Central memory CD8-positive, alpha-beta T cell (primary cell): ENCODE measurements at regions not wholly inside any gene's neighbourhood (a gene's known extent, or its start where the extent isn't known, plus 50 kb on each side); places are given as distances from the start of the nearest gene placed in this dataset.
A peak's percentile ranks its signal among the peaks of the same experiment; 100 is the strongest.

Experiments used
- ATAC-seq: fragments of 150-1000 bp; cut with Tn5 transposase; replicated peaks from 2 replicates; pipeline ENCODE4 v1.10.0; 2022; ENCODE audit warnings: mild to moderate bottlenecking, moderate FRiP score, moderate number of reproducible peaks; ENCODE audit not compliant: poor library complexity, severe bottlenecking; ENCODE audit errors: extremely low read depth
- DNase-seq, 2 donors: peaks; one replicate each; pipeline ENCODE4 v3.0.0; 2021; ENCODE audit warnings: low spot score in 2 of 2
- H3K27ac Mint-ChIP-seq: one replicate; pipeline ENCODE4 v1.8.0; 2022; ENCODE audit warnings: low read depth, mild to moderate bottlenecking, moderate library complexity, mixed read lengths
- H3K27me3 Mint-ChIP-seq: one replicate; pipeline ENCODE4 v1.8.0; 2022; ENCODE audit warnings: mixed read lengths
- H3K36me3 Mint-ChIP-seq: one replicate; pipeline ENCODE4 v1.8.0; 2022; ENCODE audit warnings: mild to moderate bottlenecking, moderate library complexity, mixed read lengths; ENCODE audit not compliant: insufficient read depth
- H3K4me1 Mint-ChIP-seq: one replicate; pipeline ENCODE4 v1.8.0; 2022; ENCODE audit warnings: mixed read lengths
- H3K4me3 Mint-ChIP-seq: one replicate; pipeline ENCODE4 v1.8.0; 2022; ENCODE audit warnings: mild to moderate bottlenecking, moderate library complexity, mixed read lengths
- H3K9me3 Mint-ChIP-seq: one replicate; pipeline ENCODE4 v1.8.0; 2022; ENCODE audit warnings: mixed read lengths

GRCh38 chr2:71813807-71814470 is 333.7 kb downstream of the CYP26B1 start:
- H3K27me3 Mint-ChIP-seq = peaks cover 9% of the 10 kb centered on the region
- H3K36me3 Mint-ChIP-seq = peaks cover 3% of the 10 kb centered on the region
- no peak overlapping the region for H3K4me3 Mint-ChIP-seq
- peak in 1 of 2 donors; percentile 2 for DNase-seq
- ATAC-seq = no peak
- H3K27ac Mint-ChIP-seq = no peak overlapping the region
- H3K9me3 Mint-ChIP-seq = no peaks in the 10 kb centered on the region
- no peaks in the 10 kb centered on the region for H3K4me1 Mint-ChIP-seq

DNA sequence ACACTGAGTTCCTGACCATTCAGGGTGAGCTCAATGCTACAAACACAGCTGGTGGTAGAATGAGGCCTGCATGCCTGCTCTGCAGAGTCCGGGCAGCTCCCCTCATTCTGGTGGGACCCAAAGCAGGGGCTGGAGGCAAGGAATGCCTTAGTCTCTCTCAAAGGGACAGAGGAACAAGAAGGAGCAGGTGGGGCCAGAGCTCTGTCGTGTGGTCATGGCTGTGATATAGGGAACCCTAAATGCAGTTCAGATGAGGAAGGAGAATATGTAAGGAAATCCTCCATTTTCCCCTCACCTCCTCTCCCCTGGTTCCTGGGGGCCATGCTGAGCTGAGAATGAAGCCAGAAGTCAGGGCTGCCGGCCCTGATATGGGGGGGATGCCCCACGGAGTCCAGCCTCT is 334.3 kb downstream of the CYP26B1 start:
- ATAC-seq (no peak), DNase-seq (peak in 1 of 2 donors; percentile 5)
- Mint-ChIP-seq H3K36me3 (peaks cover 3% of the 10 kb centered on the region), H3K4me1 (no peaks in the 10 kb centered on the region), H3K9me3 (no peaks in the 10 kb centered on the region), H3K27me3 (peaks cover 9% of the 10 kb centered on the region), H3K4me3 (no peak overlapping the region), H3K27ac (no peak overlapping the region)

- DNase-seq = peak in 1 of 2 donors; percentile 3
- no peaks in the 10 kb centered on the region for H3K9me3 Mint-ChIP-seq
- H3K4me1 Mint-ChIP-seq = no peaks in the 10 kb centered on the region
- H3K4me3 Mint-ChIP-seq = no peak overlapping the region
- peaks cover 9% of the 10 kb centered on the region for H3K27me3 Mint-ChIP-seq
- peaks cover 3% of the 10 kb centered on the region for H3K36me3 Mint-ChIP-seq
- no peak overlapping the region for H3K27ac Mint-ChIP-seq
- no peak for ATAC-seq
These were observed 334.9 kb downstream of the CYP26B1 start for GRCh38 chr2:71812736-71813135.

- Mint-ChIP-seq H3K27ac (no peak overlapping the region), H3K4me1 (no peaks in the 10 kb centered on the region), H3K4me3 (no peak overlapping the region), H3K27me3 (peaks cover 9% of the 10 kb centered on the region), H3K9me3 (no peaks in the 10 kb centered on the region), H3K36me3 (no peaks in the 10 kb centered on the region)
- no peak for ATAC-seq
- DNase-seq = no peak
These were observed 335.9 kb downstream of the CYP26B1 start for GRCh38 chr2:71811726-71812125.

DNA sequence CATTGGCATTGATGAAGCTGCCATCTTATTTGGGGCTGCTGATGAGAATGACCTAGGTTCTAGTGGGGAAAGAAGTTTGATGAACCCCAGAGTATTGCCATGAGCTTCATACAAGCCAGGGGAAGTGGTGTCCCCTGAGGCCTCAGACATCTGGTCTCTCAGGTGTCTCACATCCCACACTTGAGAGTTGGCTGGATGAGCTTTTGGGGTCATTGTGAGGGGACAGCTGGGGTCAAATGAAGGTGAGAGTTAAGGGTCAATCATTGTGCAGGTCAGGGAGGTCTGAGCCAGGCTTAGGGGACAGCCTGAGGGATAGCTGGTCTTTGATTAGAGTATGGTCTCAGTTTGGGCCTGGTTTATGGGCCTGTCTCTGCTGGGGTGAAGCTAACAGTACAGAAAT is 336.5 kb downstream of the CYP26B1 start:
- Mint-ChIP-seq H3K27ac (no peak overlapping the region), H3K9me3 (no peaks in the 10 kb centered on the region), H3K27me3 (peaks cover 9% of the 10 kb centered on the region), H3K4me3 (no peak overlapping the region), H3K4me1 (no peaks in the 10 kb centered on the region), H3K36me3 (no peaks in the 10 kb centered on the region)
- ATAC-seq (no peak), DNase-seq (no peak)

- H3K27me3 Mint-ChIP-seq = no peaks in the 10 kb centered on the region
- H3K4me3 Mint-ChIP-seq = no peak overlapping the region
- ATAC-seq (no peak), DNase-seq (no peak)
- H3K36me3 Mint-ChIP-seq = no peaks in the 10 kb centered on the region
- no peaks in the 10 kb centered on the region for H3K9me3 Mint-ChIP-seq
- no peak overlapping the region for H3K27ac Mint-ChIP-seq
- no peaks in the 10 kb centered on the region for H3K4me1 Mint-ChIP-seq
These were observed 339.8 kb downstream of the CYP26B1 start for GRCh38 chr2:71807581-71808451.

- no peak for ATAC-seq
- Mint-ChIP-seq H3K4me1 (no peaks in the 10 kb centered on the region), H3K27me3 (no peaks in the 10 kb centered on the region), H3K4me3 (no peak overlapping the region), H3K27ac (no peak overlapping the region), H3K9me3 (no peaks in the 10 kb centered on the region), H3K36me3 (no peaks in the 10 kb centered on the region)
- DNase-seq = no peak
These were observed 341.2 kb downstream of the CYP26B1 start for GRCh38 chr2:71806432-71806831.

DNA sequence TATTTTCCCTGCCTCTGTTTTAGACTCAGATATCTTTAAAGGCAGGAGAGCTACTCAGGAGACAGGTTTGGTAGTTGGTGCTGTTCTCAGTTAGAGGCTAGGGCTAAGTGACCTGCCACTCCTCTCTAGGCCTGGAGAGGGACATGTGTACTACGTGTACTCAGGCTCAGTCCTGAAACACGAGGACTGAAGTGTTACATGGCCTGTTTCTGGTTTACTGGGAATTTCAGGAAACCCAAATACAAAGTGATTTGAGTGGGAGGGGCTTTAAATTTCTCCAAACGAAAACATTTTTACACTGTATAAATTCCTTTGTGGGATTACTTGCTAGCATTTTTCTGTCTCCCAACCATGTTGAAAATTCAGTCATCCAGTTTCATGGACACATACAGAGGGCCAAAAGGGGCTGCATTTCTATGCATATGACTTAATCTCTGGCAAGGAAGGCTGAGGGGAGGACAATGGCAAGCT is 343.3 kb downstream of the CYP26B1 start:
- Mint-ChIP-seq H3K27me3 (peaks cover 20% of the 10 kb centered on the region), H3K4me1 (no peaks in the 10 kb centered on the region), H3K4me3 (no peak overlapping the region), H3K36me3 (no peaks in the 10 kb centered on the region), H3K9me3 (no peaks in the 10 kb centered on the region), H3K27ac (no peak overlapping the region)
- ATAC-seq (no peak), DNase-seq (no peak)

DNA sequence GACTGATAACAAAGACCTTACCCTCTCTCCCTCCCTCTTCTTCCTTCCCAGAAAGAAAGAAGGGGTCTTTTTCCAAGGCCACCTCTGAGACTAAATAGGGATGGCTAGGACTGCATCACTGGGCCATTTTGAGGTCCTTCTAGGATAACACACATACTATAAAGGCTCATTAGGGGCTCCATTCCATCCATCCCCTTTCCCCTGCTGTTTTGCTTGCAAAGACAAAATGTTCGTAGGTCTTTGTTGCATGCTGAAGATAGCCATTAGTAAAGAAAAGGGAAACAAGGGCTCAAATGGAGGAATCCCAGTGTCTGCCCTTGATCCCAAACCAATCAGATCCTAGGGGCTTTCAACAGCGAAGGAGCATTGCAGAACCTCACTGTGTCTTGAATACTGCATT is 344.3 kb downstream of the CYP26B1 start:
- H3K4me3 Mint-ChIP-seq = no peak overlapping the region
- H3K27ac Mint-ChIP-seq = no peak overlapping the region
- no peaks in the 10 kb centered on the region for H3K9me3 Mint-ChIP-seq
- H3K4me1 Mint-ChIP-seq = no peaks in the 10 kb centered on the region
- no peak for ATAC-seq
- no peaks in the 10 kb centered on the region for H3K36me3 Mint-ChIP-seq
- no peak for DNase-seq
- H3K27me3 Mint-ChIP-seq = peaks cover 25% of the 10 kb centered on the region

DNA sequence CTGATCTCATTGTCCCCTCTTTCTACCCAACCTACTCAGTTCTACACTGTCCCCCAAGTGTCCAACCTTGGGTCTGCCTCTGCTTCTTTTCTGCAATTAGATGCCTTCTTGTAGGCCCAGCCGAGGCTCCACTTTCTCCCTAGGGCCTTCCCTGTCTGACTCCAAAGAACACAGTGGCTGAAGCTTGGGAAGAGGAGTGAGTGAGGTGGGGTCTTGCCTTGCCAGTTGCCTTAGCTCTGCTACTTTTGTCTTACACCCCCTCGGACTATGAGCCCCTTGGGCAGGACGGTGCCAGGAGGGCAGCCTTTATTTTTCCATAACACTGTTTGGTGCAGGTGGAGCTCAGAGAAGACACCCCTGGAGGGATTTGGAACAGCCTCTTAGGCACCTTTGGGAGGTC is 345.1 kb downstream of the CYP26B1 start:
- Mint-ChIP-seq H3K36me3 (no peaks in the 10 kb centered on the region), H3K9me3 (no peaks in the 10 kb centered on the region), H3K27me3 (peaks cover 25% of the 10 kb centered on the region), H3K4me1 (no peaks in the 10 kb centered on the region), H3K27ac (no peak overlapping the region), H3K4me3 (no peak overlapping the region)
- ATAC-seq (no peak), DNase-seq (no peak)

DNA sequence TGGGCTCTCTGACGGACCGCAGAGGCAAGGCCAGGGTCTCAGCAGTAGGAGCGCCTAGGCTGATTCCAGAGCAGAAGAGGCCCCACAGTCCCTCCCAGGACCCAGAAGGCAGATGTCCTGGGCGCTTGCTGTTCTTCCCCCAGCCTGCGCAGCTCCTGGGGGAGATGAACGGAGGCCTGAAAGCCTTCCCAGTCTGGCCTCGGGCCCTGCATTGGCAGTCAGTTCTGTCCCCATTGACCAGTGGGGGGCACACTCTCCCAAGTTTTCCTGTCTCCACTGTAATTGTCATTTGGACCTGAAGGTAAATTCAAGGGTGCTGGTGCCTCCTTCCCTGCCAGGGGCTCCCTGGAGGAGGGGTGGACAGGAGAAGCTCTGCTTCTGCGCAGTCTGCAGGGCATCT is 345.7 kb downstream of the CYP26B1 start:
- Mint-ChIP-seq H3K27ac (no peak overlapping the region), H3K4me3 (no peak overlapping the region), H3K27me3 (peaks cover 25% of the 10 kb centered on the region), H3K9me3 (no peaks in the 10 kb centered on the region), H3K36me3 (no peaks in the 10 kb centered on the region), H3K4me1 (no peaks in the 10 kb centered on the region)
- no peak for DNase-seq
- no peak for ATAC-seq

DNA sequence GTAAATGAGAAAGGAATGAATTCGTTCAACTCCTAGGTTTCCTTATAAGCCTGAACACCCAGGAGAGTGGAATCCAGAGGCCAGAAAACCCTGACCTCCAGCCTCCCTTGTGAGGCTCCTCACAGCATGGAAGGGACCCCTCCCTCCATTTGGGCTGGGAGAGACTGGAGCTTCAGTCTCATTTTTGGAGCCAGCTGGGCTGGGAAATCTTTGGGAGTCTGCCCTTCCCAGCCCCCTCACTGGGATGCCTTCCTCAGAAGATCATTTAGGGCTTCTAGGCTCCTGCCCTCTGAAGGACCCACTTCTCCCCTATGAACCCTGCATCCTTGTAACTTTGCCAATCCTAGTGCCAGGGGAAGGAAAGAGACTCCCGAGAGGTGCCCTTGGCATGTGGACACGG is 346.1 kb downstream of the CYP26B1 start:
- H3K36me3 Mint-ChIP-seq = no peaks in the 10 kb centered on the region
- ATAC-seq (no peak), DNase-seq (no peak)
- no peaks in the 10 kb centered on the region for H3K9me3 Mint-ChIP-seq
- H3K4me3 Mint-ChIP-seq = no peak overlapping the region
- no peaks in the 10 kb centered on the region for H3K4me1 Mint-ChIP-seq
- peaks cover 25% of the 10 kb centered on the region for H3K27me3 Mint-ChIP-seq
- H3K27ac Mint-ChIP-seq = no peak overlapping the region

DNA sequence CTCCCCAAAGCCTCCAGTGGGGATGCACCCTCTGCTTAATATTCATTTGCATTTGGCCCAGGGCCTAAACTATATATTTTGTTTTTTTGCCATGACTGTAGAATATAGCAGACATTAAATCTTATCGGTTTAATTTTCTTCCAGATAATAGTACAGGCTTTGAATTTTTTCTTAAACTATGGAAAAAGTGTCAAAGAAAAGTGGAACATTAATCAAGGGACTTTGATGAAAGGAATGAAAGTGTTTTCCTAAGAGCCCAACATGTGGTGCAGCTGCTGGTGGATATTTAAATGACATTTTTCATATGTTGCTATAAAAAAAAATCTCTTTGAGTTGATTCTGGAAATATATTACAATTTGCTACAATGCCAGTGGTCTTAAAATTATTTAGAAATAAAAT is 346.8 kb downstream of the CYP26B1 start:
- no peaks in the 10 kb centered on the region for H3K4me1 Mint-ChIP-seq
- DNase-seq (no peak), ATAC-seq (no peak)
- no peak overlapping the region for H3K27ac Mint-ChIP-seq
- peaks cover 25% of the 10 kb centered on the region for H3K27me3 Mint-ChIP-seq
- H3K9me3 Mint-ChIP-seq = no peaks in the 10 kb centered on the region
- no peak overlapping the region for H3K4me3 Mint-ChIP-seq
- H3K36me3 Mint-ChIP-seq = no peaks in the 10 kb centered on the region
